Pancreas (tissue), 10 donors: ENCODE measurements at regions not wholly inside any gene's neighbourhood (a gene's known extent, or its start where the extent isn't known, plus 50 kb on each side); places are given as distances from the start of the nearest gene placed in this dataset.

Experiments used
- ATAC-seq, 4 donors: fragments of 200-7000 bp; cut with Tn5 transposase; one replicate each; pipeline versions ENCODE4 v1.8.0 to v1.9.1; 2020; ENCODE audit warnings: mild to moderate bottlenecking in 4 of 4, moderate library complexity in 4 of 4
- DNase-seq, 6 donors: peaks; one replicate each; pipeline ENCODE4 v3.0.0-alpha.2; 2020
- FAIRE-seq: peaks from 2 replicates; lab custom pipeline; 2012; peaks lifted over from hg19 to GRCh38; lab: Jason Lieb, UNC
- H3K27ac ChIP-seq, 4 donors: fragments of 200-600 bp; sonication (generic); 1 replicate in 3 of 4; 2 replicates in 1 of 4; pipeline versions ENCODE4 v1.5.0 to v1.8.0; 2020
- H3K27me3 ChIP-seq, 4 donors: fragments of 200-600 bp; one replicate each; pipeline ENCODE4 v1.8.0; 2021
- H3K36me3 ChIP-seq, 3 donors: fragments of 200-600 bp; sonication (generic) in 1 of 3; one replicate each; pipeline versions ENCODE4 v1.5.0 to v1.8.0; 2020 to 2021
- H3K4me1 ChIP-seq, 3 donors: fragments of 200-600 bp; one replicate each; pipeline ENCODE4 v1.8.0; 2021
- H3K4me3 ChIP-seq, 4 donors: fragments of 200-600 bp; sonication (generic) in 2 of 4; one replicate each; pipeline versions ENCODE4 v1.5.0 to v1.8.0; 2020 to 2021
- H3K9me3 ChIP-seq, 4 donors: fragments of 200-600 bp; one replicate each; pipeline ENCODE4 v1.8.0; 2021
- CTCF ChIP-seq, 4 donors: fragments of 200-600 bp; sonication (generic) in 3 of 4; IDR thresholded peaks; one replicate each; pipeline versions ENCODE4 v1.5.0 to v1.8.0; 2021; ENCODE audit warnings: antibody characterized with exemption in 4 of 4
- WGBS, 2 donors: extraction: QIAGEN DNeasy Blood & Tissue Kit; methylation state at CpG; one replicate each; pipeline ENCODE4 v1.1.7; 2013; 5-methylcytosine and 5-hydroxymethylcytosine counted together
- intact Hi-C, 3 donors: fragments of 100-400 bp; cut with DNase I; formaldehyde crosslinking; loops; one replicate each; pipeline versions ENCODE4 v1.11.1 to v1.14.2; 2022
- donor health status: healthy with polysubstance abuse.
- donor health status: DM: no; HTN: no; CAD: no; lungs with moderate emphysema.
- donor health status: DM: no; HTN: no; CAD: no.
- donor health status: control.
- donor health status: control.
- donor health status: Bipolar disorder and iron deficiency.
- donor health status: DM: yes; HTN: yes; CAD: no.
- donor health status: DM: no; HTN: no; CAD: no.
- donor health status: DM: no; HTN: no; CAD: no.
- donor health status: DM: yes; HTN: yes; CAD: no.

- 61 to 70% methylated on average over 5 of the region's 5 CpGs for WGBS, 2 donors
- intact Hi-C loops: loop anchor here in 1 of 3 donors (10.0 kb wide), 1 partner anchor 75 kb away; no protein-coding TSS in a partner anchor
- DNase-seq (no peak), ATAC-seq (no peak), FAIRE-seq (no peak)
- Histone ChIP-seq H3K36me3 (no peaks in the 10 kb centered on the region), H3K4me3 (no peak overlapping the region), H3K27me3 (no peaks in the 10 kb centered on the region), H3K9me3 (no peaks in the 10 kb centered on the region), H3K27ac (no peak overlapping the region), H3K4me1 (no peaks in the 10 kb centered on the region)
- TF ChIP-seq CTCF (IDR thresholded peaks at IDR 0.05): no peak
These were observed 303.7 kb downstream of the CDH19 start for GRCh38 chr18:66300141-66300540.

- ATAC-seq (no peak), DNase-seq (no peak), FAIRE-seq (no peak)
- Histone ChIP-seq H3K27me3 (no peaks in the 10 kb centered on the region), H3K4me1 (no peaks in the 10 kb centered on the region), H3K27ac (no peak overlapping the region), H3K9me3 (no peaks in the 10 kb centered on the region), H3K4me3 (no peak overlapping the region), H3K36me3 (no peaks in the 10 kb centered on the region)
- intact Hi-C loops: no loop called here
- TF ChIP-seq CTCF (IDR thresholded peaks at IDR 0.05): no peak
- 39 to 63% methylated on average over 2 of the region's 2 CpGs for WGBS, 2 donors
These were observed 323.4 kb downstream of the CDH19 start for GRCh38 chr18:66280470-66280869.

- H3K9me3 ChIP-seq: no peaks in the 10 kb centered on the region
- DNase-seq (no peak), ATAC-seq (no peak), FAIRE-seq (no peak)
- TF ChIP-seq CTCF (IDR thresholded peaks at IDR 0.05): no peak
- H3K4me3 ChIP-seq: no peak overlapping the region
- H3K4me1 ChIP-seq: no peaks in the 10 kb centered on the region
- 22 to 24% methylated on average over 4 of the region's 4 CpGs for WGBS, 2 donors
- H3K27ac ChIP-seq: no peak overlapping the region
- intact Hi-C loops: no loop called here
- H3K36me3 ChIP-seq: no peaks in the 10 kb centered on the region
- H3K27me3 ChIP-seq: no peaks in the 10 kb centered on the region
These were observed 331.9 kb downstream of the CDH19 start for GRCh38 chr18:66271962-66272361.

- Histone ChIP-seq H3K9me3 (no peaks in the 10 kb centered on the region), H3K4me3 (no peak overlapping the region), H3K27me3 (no peaks in the 10 kb centered on the region), H3K27ac (no peak overlapping the region), H3K4me1 (no peaks in the 10 kb centered on the region), H3K36me3 (no peaks in the 10 kb centered on the region)
- no peak for ATAC-seq
- TF ChIP-seq CTCF (IDR thresholded peaks at IDR 0.05): no peak
- intact Hi-C loops: no loop called here
- no peak for FAIRE-seq
- WGBS, 2 donors: 25 to 29% methylated on average over 2 of the region's 2 CpGs
- DNase-seq: no peak
These were observed 339.8 kb downstream of the CDH19 start for GRCh38 chr18:66264130-66264529.

GRCh38 chr18:66254121-66254520 lies 349.8 kb downstream of the CDH19 start:
- DNase-seq (no peak), ATAC-seq (no peak), FAIRE-seq (no peak)
- H3K27me3 ChIP-seq: no peaks in the 10 kb centered on the region
- no peak overlapping the region for H3K4me3 ChIP-seq
- no peak overlapping the region for H3K27ac ChIP-seq
- intact Hi-C loops: no loop called here
- H3K36me3 ChIP-seq: no peaks in the 10 kb centered on the region
- no peaks in the 10 kb centered on the region for H3K9me3 ChIP-seq
- no peak for TF ChIP-seq CTCF (IDR thresholded peaks at IDR 0.05)
- WGBS, 2 donors: 89 to 94% methylated on average over 5 of the region's 5 CpGs
- H3K4me1 ChIP-seq: no peaks in the 10 kb centered on the region
